Neural cell (in vitro differentiated cells): ENCODE measurements at regions not wholly inside any gene's neighbourhood (a gene's known extent, or its start where the extent isn't known, plus 50 kb on each side); places are given as distances from the start of the nearest gene placed in this dataset.

Experiments used
- CTCF ChIP-seq: fragments of 450-650 bp; IDR thresholded peaks from 2 replicates; pipeline ENCODE4 v1.5.1; 2014; ENCODE audit warnings: antibody characterized with exemption, mild to moderate bottlenecking, moderate library complexity; ENCODE audit not compliant: poor library complexity, severe bottlenecking
- EP300 ChIP-seq: fragments of 450-650 bp; conservative IDR thresholded peaks from 2 replicates; pipeline ENCODE4 v1.6.1; 2014; ENCODE audit warnings: antibody characterized with exemption, mild to moderate bottlenecking, moderate library complexity; ENCODE audit not compliant: poor library complexity, severe bottlenecking
- EZH2 ChIP-seq: fragments of 200-600, 300-800 bp; shearing (Covaris generic), sonication (generic); IDR thresholded peaks from 2 replicates; pipeline ENCODE4 v1.6.1; 2014; ENCODE audit warnings: antibody characterized with exemption, low read length, borderline replicate concordance, mild to moderate bottlenecking; ENCODE audit not compliant: insufficient read depth, poor library complexity, severe bottlenecking
- MXI1 ChIP-seq: fragments of 450-650 bp; conservative IDR thresholded peaks from 2 replicates; pipeline ENCODE4 v1.6.1; 2014; ENCODE audit warnings: antibody characterized with exemption, mild to moderate bottlenecking; ENCODE audit not compliant: poor library complexity, severe bottlenecking
- POLR2AphosphoS5 ChIP-seq: IDR thresholded peaks from 2 replicates; pipeline ENCODE4 v1.6.1; 2012
- RAD21 ChIP-seq: fragments of 450-650 bp; conservative IDR thresholded peaks from 2 replicates; pipeline ENCODE4 v1.6.1; 2014; ENCODE audit warnings: antibody characterized with exemption, mild to moderate bottlenecking, moderate library complexity
- REST ChIP-seq: IDR thresholded peaks from 2 replicates; pipeline ENCODE4 v1.6.1; 2012; ENCODE audit warnings: borderline replicate concordance
- SMC3 ChIP-seq: fragments of 450-650 bp; conservative IDR thresholded peaks from 2 replicates; pipeline ENCODE4 v1.6.1; 2014; ENCODE audit warnings: antibody characterized with exemption, mild to moderate bottlenecking, moderate library complexity; ENCODE audit not compliant: poor library complexity

- TF ChIP-seq CTCF: no peak
- TF ChIP-seq POLR2AphosphoS5: no peak
- no peak for TF ChIP-seq RAD21
- no peak for TF ChIP-seq REST
- no peak for TF ChIP-seq SMC3
- TF ChIP-seq EZH2: no peak
- TF ChIP-seq EP300: no peak
- no peak for TF ChIP-seq MXI1
Observed at GRCh38 chr6:137767465-137767864, 99.6 kb upstream of the TNFAIP3 start.
